ENCODE measurements at regions not wholly inside any gene's neighbourhood (a gene's known extent, or its start where the extent isn't known, plus 50 kb on each side); places are given as distances from the start of the nearest gene placed in this dataset.

- Histone ChIP-seq H3K4me3 (ENCODE audit: low read depth, low read length) (no peak overlapping the region), H3K27ac (no peak overlapping the region), H3K27me3 (replicated peaks) (no peaks in the 10 kb centered on the region), H3K36me3 (replicated peaks) (no peaks in the 10 kb centered on the region)
- TF ChIP-seq CTCF (IDR thresholded peaks at IDR 0.05; ENCODE audit: low read depth, low read length, missing control alignments): no peak
- DNase-seq: no peak
- in situ Hi-C loops (cut with HindIII; ENCODE audit: low pct_ligation_motif_present, low sequenced_read_pairs): no loop called here
Measured at GRCh38 chr18:43735570-43735969, 458.3 kb upstream of the SYT4 start.

- in situ Hi-C loops (cut with HindIII; ENCODE audit: low pct_ligation_motif_present, low sequenced_read_pairs): no loop called here
- DNase-seq: no peak
- no peak overlapping the region for H3K27ac ChIP-seq
- no peak overlapping the region for H3K4me3 ChIP-seq (ENCODE audit: low read depth, low read length)
- no peaks in the 10 kb centered on the region for H3K36me3 ChIP-seq (replicated peaks)
- no peak for TF ChIP-seq CTCF (IDR thresholded peaks at IDR 0.05; ENCODE audit: low read depth, low read length, missing control alignments)
- no peaks in the 10 kb centered on the region for H3K27me3 ChIP-seq (replicated peaks)
Measured at GRCh38 chr18:43744960-43745745, 467.9 kb upstream of the SYT4 start.

DNA sequence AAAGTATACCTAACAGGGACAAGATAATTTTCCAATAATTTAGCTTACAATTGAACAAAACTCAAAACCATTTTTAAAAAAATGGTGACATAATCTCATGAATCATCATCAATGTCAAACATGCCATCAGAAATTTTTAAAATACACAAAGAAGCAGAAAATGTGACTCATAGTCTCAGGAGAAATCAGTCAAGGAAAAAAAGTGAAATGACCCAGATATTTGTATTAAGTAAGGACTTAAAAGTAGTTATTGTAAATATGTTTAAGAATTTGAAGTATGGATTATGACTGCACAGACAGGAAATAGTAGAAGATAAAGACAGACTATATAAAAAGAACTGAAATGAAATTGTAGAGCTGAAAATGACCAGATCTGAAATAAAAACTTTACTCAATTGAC is 473.9 kb upstream of the SYT4 start:
- no peak for TF ChIP-seq CTCF (IDR thresholded peaks at IDR 0.05; ENCODE audit: low read depth, low read length, missing control alignments)
- in situ Hi-C loops (cut with HindIII; ENCODE audit: low pct_ligation_motif_present, low sequenced_read_pairs): no loop called here
- DNase-seq: no peak

GRCh38 chr18:43751835-43752234 is 474.5 kb upstream of the SYT4 start:
- DNase-seq: no peak
- Histone ChIP-seq H3K36me3 (replicated peaks) (no peaks in the 10 kb centered on the region), H3K4me3 (ENCODE audit: low read depth, low read length) (no peak overlapping the region), H3K27me3 (replicated peaks) (no peaks in the 10 kb centered on the region), H3K27ac (no peak overlapping the region)
- in situ Hi-C loops (cut with HindIII; ENCODE audit: low pct_ligation_motif_present, low sequenced_read_pairs): no loop called here
- no peak for TF ChIP-seq CTCF (IDR thresholded peaks at IDR 0.05; ENCODE audit: low read depth, low read length, missing control alignments)

More for the DNA sequence above, 473.9 kb upstream of the SYT4 start:
- Histone ChIP-seq H3K36me3 (replicated peaks) (no peaks in the 10 kb centered on the region), H3K27me3 (replicated peaks) (no peaks in the 10 kb centered on the region), H3K4me3 (ENCODE audit: low read depth, low read length) (no peak overlapping the region), H3K27ac (peak overlapping the region; percentile 55)

DNA sequence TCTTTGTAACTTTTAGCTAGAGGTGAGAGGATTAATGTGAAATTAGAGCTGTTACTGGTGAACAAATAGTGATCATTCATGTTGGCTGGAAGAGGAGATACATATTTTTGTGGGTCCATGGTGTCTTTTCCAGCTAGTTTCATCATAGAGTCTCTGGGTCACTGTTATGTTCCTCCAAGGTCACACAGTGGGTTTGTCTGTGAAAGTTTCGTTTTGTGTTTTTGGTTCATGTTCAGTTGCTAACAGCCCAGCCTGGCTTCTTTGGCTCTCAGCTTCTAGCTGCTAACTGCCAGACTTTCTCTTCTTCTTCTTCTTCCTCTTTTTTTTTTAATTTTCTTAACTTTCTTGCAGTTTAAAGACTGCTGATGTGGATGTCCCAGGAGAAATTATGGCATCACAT is 480.0 kb upstream of the SYT4 start:
- no peak for TF ChIP-seq CTCF (IDR thresholded peaks at IDR 0.05; ENCODE audit: low read depth, low read length, missing control alignments)
- DNase-seq: no peak
- in situ Hi-C loops (cut with HindIII; ENCODE audit: low pct_ligation_motif_present, low sequenced_read_pairs): no loop called here
- H3K4me3 ChIP-seq (ENCODE audit: low read depth, low read length): no peak overlapping the region
- H3K27me3 ChIP-seq (replicated peaks): no peaks in the 10 kb centered on the region
- no peak overlapping the region for H3K27ac ChIP-seq
- H3K36me3 ChIP-seq (replicated peaks): no peaks in the 10 kb centered on the region

DNA sequence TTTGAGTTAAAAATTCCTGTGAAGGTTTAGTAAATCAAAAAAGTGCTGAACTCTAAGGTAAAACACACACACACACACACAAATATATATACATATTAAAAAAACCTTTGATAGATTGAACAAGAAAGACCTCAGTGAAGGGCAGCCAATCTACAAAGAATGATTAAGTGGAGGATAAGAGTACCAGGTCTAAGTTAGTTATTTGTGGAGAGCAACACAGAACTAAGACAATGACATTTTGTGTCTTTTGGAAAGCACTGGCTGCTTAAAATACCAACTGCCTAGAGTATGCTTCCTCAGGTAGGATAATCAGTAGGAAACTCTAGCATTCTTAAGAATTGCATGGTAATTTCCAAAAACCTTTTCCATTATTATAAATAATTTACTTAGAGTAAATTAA is 481.4 kb upstream of the SYT4 start:
- TF ChIP-seq CTCF (IDR thresholded peaks at IDR 0.05; ENCODE audit: low read depth, low read length, missing control alignments): no peak
- no peak for DNase-seq
- Histone ChIP-seq H3K36me3 (replicated peaks) (no peaks in the 10 kb centered on the region), H3K27ac (no peak overlapping the region), H3K27me3 (replicated peaks) (no peaks in the 10 kb centered on the region), H3K4me3 (ENCODE audit: low read depth, low read length) (no peak overlapping the region)
- in situ Hi-C loops (cut with HindIII; ENCODE audit: low pct_ligation_motif_present, low sequenced_read_pairs): no loop called here

Data from brain microvascular endothelial cell (primary cell).